ENCODE measurements at regions not wholly inside any gene's neighbourhood (a gene's known extent, or its start where the extent isn't known, plus 50 kb on each side); places are given as distances from the start of the nearest gene placed in this dataset.

DNA sequence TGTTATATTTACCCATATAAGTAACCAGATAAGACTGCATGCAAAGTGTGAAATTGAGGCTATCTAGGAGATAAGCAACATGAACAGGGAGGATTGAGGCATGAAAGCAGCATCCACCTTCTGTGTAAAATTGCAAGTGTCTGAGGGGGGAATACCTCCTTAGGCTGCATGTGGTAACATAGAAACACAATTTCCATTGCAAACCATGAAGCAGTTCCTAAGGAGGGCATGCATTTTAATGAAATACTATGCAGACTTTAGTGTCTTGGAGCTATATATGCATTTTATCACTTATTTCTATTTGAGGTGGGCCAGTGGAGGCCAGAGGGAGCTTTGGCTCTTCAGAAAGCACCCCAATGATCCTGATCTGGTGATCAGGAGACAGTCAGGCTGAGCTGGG lies 160.2 kb downstream of the C11orf91 start:
- intact Hi-C loops (cut with DNase I) = no loop called here
- H3K36me3 ChIP-seq = no peaks in the 10 kb centered on the region
- no peak for DNase-seq (ENCODE audit: extremely low spot score in 2 of 2)
- no peak for TF ChIP-seq POLR2A (IDR thresholded peaks at IDR 0.05)
- TF ChIP-seq, protein P1, sequence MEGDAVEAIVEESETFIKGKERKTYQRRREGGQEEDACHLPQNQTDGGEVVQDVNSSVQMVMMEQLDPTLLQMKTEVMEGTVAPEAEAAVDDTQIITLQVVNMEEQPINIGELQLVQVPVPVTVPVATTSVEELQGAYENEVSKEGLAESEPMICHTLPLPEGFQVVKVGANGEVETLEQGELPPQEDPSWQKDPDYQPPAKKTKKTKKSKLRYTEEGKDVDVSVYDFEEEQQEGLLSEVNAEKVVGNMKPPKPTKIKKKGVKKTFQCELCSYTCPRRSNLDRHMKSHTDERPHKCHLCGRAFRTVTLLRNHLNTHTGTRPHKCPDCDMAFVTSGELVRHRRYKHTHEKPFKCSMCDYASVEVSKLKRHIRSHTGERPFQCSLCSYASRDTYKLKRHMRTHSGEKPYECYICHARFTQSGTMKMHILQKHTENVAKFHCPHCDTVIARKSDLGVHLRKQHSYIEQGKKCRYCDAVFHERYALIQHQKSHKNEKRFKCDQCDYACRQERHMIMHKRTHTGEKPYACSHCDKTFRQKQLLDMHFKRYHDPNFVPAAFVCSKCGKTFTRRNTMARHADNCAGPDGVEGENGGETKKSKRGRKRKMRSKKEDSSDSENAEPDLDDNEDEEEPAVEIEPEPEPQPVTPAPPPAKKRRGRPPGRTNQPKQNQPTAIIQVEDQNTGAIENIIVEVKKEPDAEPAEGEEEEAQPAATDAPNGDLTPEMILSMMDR (IDR thresholded peaks at IDR 0.05) = no peak
- no peak for TF ChIP-seq POLR2AphosphoS5 (IDR thresholded peaks at IDR 0.05; ENCODE audit: insufficient read depth in 1 of 2, low read depth in 1 of 2)
- H3K9me3 ChIP-seq = no peaks in the 10 kb centered on the region
- no peak overlapping the region for H3K4me3 ChIP-seq
- H3K4me1 ChIP-seq = no peaks in the 10 kb centered on the region
- H3K27me3 ChIP-seq = no peaks in the 10 kb centered on the region
- no peak overlapping the region for H3K27ac ChIP-seq

DNA sequence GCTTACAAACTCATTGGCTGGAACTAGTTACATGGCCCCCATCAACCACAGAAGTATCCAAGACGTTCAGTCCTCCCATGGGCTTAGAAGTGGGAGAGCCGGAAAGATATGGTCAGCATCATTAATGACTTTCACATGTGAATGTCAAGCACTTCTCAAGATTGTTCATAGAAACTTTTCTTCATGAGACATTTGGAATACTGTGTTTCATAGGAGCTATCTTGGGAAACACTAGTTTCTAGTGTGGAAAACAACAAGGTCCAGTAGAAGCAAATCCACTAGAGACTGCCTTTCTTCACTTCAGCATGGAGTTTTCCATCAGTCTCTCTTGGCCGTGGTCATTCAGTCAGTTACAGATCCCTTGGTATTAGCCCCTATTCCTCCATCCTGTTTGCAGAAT lies 160.9 kb downstream of the C11orf91 start:
- intact Hi-C loops (cut with DNase I) = no loop called here

DNA sequence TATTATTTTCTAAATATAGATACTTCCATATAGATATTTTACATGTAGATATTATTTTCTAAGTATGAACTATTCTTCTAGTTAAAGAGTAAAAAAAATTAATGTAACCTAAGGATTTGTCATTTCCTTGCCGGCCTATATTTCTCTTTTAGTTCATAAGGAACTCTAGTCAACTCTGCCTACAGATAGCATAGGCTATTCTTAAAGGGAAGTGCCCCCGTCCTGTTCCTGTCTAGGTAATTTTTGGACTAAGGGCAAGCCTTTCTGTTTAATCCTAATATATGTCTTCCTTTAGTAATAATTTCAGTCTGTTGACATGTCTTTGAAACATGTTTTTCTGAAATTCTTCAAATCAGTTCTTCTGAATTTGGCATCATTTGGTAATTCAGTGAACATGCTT lies 161.9 kb downstream of the C11orf91 start:
- no peak for DNase-seq (ENCODE audit: extremely low spot score in 2 of 2)
- no peaks in the 10 kb centered on the region for H3K4me1 ChIP-seq
- intact Hi-C loops (cut with DNase I) = no loop called here
- no peaks in the 10 kb centered on the region for H3K9me3 ChIP-seq
- no peaks in the 10 kb centered on the region for H3K36me3 ChIP-seq
- H3K27me3 ChIP-seq = no peaks in the 10 kb centered on the region
- TF ChIP-seq POLR2A (IDR thresholded peaks at IDR 0.05) (no peak), POLR2AphosphoS5 (IDR thresholded peaks at IDR 0.05; ENCODE audit: insufficient read depth in 1 of 2, low read depth in 1 of 2) (no peak)
- TF ChIP-seq, protein P1 (IDR thresholded peaks at IDR 0.05) = no peak
- no peak overlapping the region for H3K27ac ChIP-seq
- no peak overlapping the region for H3K4me3 ChIP-seq

More for the DNA sequence above, 160.9 kb downstream of the C11orf91 start:
- Histone ChIP-seq H3K27me3 (no peaks in the 10 kb centered on the region), H3K36me3 (no peaks in the 10 kb centered on the region), H3K9me3 (no peaks in the 10 kb centered on the region), H3K4me1 (no peaks in the 10 kb centered on the region), H3K27ac (no peak overlapping the region), H3K4me3 (no peak overlapping the region)
- TF ChIP-seq POLR2AphosphoS5 (IDR thresholded peaks at IDR 0.05; ENCODE audit: insufficient read depth in 1 of 2, low read depth in 1 of 2) (no peak), POLR2A (IDR thresholded peaks at IDR 0.05) (no peak)
- TF ChIP-seq, protein P1 (IDR thresholded peaks at IDR 0.05) = no peak
- DNase-seq (ENCODE audit: extremely low spot score in 2 of 2) = no peak

DNA sequence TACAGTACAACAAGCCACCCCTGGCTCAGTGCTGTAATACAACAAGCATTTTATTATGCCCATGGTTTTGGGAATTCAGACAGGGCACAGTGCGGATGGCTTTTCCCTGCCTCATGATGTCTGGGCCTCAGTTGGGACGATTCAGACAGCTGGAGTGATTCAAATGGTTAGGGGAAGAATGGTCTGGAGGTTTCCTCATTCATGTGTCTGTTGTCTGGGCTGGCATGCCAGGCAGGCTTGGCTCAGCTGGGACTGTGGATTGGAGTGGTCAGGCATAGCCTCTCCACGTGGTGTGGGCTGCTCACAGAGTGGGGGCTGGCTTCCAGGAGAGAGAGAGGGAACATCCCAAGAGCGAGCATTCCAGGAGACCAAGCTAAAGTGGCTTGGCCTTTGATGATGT lies 164.4 kb downstream of the C11orf91 start:
- Histone ChIP-seq H3K9me3 (no peaks in the 10 kb centered on the region), H3K36me3 (no peaks in the 10 kb centered on the region), H3K4me3 (no peak overlapping the region), H3K4me1 (no peaks in the 10 kb centered on the region), H3K27ac (no peak overlapping the region), H3K27me3 (no peaks in the 10 kb centered on the region)
- intact Hi-C loops (cut with DNase I) = no loop called here
- TF ChIP-seq, protein P1 (IDR thresholded peaks at IDR 0.05) = no peak
- TF ChIP-seq POLR2A (IDR thresholded peaks at IDR 0.05) = no peak
- no peak for TF ChIP-seq POLR2AphosphoS5 (IDR thresholded peaks at IDR 0.05; ENCODE audit: insufficient read depth in 1 of 2, low read depth in 1 of 2)
- no peak for DNase-seq (ENCODE audit: extremely low spot score in 2 of 2)

DNA sequence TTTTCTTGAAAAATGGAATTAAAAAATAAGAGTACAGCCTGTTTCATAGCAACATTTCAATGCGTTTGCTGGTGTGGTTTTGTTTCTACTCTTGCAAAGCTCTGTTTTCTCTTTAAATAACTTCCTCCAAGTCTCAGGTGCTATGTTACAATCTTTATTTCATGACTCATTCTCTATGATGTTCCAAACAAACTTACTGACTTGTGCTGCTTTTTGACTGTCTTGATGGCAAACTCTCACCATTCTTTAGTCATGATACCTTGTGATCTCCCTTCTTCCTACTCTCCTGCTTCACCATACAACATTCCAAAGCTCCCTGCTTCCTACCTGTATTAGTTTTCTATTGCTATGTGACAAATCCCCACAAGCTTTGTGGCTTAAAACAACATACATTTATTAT lies 166.1 kb downstream of the C11orf91 start:
- Histone ChIP-seq H3K9me3 (no peaks in the 10 kb centered on the region), H3K27me3 (no peaks in the 10 kb centered on the region), H3K27ac (no peak overlapping the region), H3K4me1 (no peaks in the 10 kb centered on the region), H3K36me3 (no peaks in the 10 kb centered on the region), H3K4me3 (no peak overlapping the region)
- TF ChIP-seq POLR2A (IDR thresholded peaks at IDR 0.05) (no peak), POLR2AphosphoS5 (IDR thresholded peaks at IDR 0.05; ENCODE audit: insufficient read depth in 1 of 2, low read depth in 1 of 2) (no peak)
- TF ChIP-seq, protein P1 (IDR thresholded peaks at IDR 0.05) = no peak
- no peak for DNase-seq (ENCODE audit: extremely low spot score in 2 of 2)
- intact Hi-C loops (cut with DNase I) = no loop called here

Data from vagina (tissue), 2 donors.